Hematopoietic multipotent progenitor cell treated with erythropoietin and hydrocortisone succinate and interleukin-3 and kit ligand, for 4 days (in vitro differentiated cells): ENCODE measurements at regions not wholly inside any gene's neighbourhood (a gene's known extent, or its start where the extent isn't known, plus 50 kb on each side); places are given as distances from the start of the nearest gene placed in this dataset.

Experiments
- DNase-seq: peaks from one replicate; pipeline ENCODE4 v3.0.0-alpha.2; 2015

DNA sequence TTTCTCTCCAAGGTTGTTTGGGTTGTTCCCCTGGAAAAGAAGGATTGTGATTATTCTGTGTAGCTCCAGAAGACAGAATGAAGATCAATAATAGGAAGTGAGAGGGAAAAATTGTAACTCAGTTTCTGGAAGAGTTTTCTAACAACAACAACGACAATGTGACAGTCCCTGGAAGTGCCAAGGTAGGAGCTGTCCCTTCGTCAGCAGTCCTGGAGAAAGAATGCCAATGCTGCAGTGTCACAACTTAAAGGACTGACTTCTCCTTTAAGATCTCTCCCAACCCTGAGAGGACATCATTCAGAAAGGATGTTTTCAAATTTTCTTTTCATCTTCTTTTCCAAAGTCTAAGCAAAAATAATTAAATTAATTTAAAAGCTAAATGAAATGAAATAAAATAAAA lies 136.4 kb upstream of the GAP43 start:
- no peak for DNase-seq

DNA sequence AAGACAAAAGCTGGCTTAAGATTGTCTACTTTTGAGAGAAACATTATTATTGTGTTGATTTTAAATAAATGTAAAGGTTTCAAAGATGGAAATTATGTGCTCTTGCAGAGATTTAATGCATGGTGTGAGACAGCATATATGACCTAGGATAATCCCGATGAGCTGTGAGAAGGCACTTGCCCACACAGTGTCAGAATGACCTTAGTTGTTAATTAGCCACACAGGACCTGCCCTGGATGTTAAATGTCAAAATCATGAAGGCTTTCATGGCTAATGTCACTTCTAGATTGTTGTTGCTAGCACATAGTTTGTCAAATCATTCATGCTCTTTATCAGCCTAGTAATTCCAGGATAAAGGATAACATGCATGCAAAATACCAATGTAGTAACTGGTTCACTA lies 135.3 kb upstream of the GAP43 start:
- DNase-seq: no peak

DNA sequence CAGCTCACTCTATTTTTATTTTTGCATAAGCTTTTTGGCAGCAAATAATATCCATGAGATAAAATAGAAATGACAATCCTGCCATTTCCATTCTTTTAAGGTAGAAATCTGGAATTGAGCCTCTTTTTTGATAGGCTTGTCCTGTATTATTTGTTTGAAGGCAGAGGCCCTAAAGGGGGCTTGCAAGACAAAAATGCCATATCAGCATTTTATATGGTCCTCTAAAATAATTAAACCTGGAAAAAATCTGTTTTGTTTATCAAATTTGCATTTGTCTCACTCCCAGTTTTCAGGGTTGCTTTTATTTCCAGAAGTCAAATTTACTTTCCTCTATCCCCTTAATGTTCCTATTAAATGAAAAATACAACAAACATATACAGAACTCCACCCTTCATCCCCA lies 134.9 kb upstream of the GAP43 start:
- DNase-seq: no peak

DNA sequence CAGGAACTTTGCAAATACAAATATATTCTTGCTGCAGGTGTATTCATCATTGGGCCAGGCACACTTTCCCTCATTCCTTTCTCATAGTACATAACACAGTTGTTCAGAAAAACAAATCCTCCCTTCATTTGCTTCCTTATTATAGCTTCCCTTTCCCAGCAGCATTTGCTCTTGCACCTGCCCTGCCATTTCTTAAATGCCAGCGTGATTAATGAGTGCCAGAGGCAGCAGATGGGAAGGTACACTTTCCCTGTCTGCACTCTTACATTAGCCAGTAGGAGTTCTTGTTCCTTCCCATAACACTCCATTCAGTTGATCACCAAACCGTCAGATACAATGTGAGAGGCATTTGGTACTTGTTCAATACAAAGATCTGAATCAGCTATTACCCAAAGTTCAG lies 128.5 kb upstream of the GAP43 start:
- no peak for DNase-seq

DNA sequence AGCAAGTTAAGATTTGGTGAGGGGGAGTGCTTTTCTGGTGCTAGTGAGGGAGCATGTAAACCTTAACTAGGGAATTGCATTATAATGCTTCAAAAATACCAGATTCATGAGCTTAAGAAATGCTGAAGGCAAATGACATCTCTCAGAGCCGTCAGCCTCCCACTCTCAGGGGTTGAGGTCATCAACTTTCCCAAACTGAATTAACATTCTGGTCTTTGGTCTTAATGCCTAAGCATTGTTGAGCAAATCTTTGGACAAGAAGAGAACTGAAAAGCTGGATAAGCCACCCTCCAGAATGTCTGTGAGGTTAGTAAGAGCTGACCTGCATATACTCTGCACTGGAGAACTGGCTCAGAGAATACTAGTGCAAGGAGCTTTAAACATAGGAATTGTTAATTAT lies 124.9 kb upstream of the GAP43 start:
- DNase-seq: no peak

DNA sequence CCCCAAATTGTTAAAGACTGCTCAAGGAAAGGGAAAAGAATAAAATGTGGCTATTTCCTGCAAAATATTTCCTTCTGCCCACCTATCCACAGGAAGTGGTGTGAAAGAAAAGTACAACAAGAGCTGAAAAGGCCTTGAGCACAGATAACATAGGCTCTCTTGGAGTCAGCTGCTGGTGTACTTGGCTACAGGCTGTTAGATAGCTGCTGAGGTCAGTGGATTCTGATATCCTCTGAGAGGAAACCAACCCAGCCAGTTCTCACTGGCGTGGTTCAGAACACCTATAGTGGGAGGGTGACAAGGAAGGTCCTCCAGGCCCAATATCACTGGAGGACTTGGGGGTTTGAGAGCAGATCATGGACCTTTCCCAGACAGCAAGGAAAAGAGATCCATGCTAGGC lies 124.4 kb upstream of the GAP43 start:
- no peak for DNase-seq

DNA sequence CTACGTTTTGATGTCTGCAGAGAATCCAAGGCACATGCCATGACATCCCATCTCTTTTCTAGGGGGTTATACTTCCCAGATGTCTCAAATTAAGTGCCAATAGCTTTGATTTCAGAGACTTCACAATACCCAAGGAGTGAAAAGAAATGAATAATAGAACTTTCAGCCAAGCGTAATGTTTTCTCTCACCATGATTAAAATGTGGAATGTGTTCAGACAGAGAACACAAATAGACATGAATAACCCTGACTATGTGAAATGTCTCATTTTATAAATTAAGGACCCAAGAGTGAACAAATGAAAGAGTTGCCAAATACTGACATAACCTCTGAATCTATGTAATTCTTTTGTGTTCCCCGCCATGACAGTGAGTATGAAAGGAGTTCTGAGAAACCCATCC lies 123.6 kb upstream of the GAP43 start:
- no peak for DNase-seq

DNA sequence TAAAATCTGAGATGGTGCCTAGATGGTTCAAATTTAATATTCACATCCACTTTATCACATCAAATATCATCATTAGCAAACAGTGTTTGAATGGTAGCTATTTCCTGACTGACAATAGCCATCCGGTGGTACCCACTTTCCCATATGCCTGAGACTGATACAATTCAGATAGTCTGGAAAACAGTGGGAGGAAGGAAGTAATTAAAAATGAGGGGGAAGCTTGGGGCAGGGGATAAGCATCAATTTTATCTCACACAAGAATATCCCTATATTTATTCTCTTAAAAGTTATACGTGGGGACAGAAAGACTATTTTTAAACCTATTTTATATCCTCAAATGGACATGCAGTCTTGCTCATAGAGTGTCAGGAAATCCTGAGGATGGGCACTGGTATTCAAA lies 122.5 kb upstream of the GAP43 start:
- no peak for DNase-seq

DNA sequence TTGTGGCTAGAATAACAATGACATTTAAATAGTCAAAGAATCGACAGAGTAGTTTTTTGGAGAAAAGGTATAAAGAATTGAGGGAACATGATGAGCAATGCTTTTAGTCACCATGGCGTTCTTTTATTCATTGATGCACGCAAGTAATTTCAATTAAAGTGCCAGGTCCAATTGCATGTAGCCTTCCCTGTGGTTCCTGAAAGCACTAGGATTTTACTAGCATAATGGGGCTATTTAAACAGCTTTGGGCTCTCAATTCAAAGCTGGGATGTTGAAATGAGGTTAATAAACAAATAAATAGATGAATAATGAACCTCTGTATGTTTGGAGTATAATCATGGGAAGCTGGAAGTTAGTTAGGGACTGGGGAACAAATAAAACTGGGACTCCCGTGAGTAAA lies 121.2 kb upstream of the GAP43 start:
- DNase-seq: no peak

DNA sequence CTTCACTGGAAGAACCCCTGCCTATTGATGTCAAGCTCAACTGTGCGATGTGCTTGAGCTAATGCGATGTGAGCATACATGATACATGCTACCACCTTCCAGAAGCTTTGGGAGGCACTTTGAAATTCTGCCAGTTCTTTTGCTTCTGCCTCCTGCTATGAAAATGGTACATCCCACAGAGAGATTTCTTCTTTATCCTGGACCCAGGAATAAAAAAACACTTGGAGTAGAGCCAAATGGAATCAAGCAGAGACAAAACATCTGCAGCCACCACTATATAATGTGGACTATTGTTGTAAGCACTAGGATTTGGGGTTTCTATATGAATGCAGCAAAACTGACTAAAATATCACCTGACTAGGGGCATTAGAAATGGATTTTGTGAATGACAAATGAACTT lies 119.9 kb upstream of the GAP43 start:
- no peak for DNase-seq

DNA sequence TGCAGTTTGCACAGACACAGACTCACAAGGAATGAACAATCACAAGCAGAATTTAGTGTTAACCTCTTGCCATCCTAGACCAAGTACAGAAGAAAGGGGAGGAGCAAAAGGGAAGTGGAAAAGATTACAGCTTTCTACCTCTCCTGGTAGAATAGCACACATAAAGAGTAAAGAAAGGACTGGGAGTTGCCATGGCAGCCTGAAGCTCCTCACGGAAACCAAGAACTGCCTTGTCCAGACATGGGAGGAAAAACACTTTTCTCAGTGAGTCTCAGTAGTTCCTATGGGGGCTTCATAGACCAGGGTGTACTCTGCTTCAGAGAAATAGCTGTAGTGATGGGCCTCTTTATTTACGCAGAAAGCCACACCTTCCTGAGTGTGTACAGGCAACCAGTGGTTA lies 114.7 kb upstream of the GAP43 start:
- no peak for DNase-seq

DNA sequence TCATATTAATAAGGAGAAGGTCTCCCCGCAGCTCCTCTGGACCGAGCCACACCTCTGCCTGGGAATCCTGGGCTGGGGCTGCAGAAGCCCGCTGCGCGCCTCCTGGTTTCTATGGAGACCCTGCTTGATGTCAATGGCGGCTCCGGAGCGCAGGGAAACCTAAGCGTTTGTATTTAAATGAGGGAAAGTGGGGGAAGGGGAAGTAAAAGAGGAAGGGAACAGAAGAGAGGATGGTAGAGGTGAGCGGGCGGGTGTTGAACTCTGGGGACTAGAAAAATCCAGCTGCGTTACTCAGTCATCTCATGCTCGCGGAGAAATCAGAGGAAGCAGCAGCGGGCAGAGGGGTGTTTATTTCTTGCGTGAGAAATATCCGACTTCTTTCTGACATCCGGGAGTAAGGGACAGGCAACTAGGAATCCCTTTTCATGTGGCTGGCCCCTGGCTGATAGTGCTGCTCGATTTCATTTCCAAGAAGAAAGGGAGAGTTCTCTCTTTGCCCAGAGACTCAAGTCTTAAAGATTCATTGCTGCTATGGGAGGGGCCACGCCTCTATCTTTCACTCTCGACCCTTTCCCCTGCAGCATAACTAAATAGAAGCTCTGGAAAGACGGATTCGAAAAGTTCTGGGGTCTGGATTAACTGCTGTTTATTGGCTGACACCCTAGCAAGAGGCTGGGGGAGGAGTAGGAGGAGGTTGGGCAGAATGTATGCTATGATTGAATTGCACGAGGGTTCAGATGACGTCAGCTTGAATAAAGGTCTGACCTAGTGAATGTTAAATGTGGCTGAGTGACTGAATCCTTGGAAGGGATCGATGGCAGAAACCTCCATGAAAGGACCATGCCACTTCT lies 110.5 kb upstream of the GAP43 start:
- peak; percentile 42 for DNase-seq

DNA sequence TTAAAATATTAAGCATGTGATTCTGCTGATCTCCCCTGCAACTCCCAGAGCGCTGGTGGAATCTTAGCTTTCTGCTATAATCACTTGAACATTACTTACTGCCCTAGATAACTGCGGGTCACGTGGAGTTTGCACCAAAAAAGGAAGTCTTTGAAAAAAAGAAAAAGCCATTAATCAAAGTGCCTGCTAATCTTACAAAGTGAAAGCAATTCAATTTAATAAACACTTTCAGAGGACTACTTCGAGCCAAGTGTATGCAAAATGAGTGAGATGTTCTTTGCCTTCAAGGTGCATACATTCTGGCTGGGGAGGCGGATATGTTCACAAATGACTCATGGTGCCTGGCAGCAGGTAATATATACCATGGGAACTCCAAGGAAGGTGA lies 109.9 kb upstream of the GAP43 start:
- DNase-seq: peak; percentile 78

DNA sequence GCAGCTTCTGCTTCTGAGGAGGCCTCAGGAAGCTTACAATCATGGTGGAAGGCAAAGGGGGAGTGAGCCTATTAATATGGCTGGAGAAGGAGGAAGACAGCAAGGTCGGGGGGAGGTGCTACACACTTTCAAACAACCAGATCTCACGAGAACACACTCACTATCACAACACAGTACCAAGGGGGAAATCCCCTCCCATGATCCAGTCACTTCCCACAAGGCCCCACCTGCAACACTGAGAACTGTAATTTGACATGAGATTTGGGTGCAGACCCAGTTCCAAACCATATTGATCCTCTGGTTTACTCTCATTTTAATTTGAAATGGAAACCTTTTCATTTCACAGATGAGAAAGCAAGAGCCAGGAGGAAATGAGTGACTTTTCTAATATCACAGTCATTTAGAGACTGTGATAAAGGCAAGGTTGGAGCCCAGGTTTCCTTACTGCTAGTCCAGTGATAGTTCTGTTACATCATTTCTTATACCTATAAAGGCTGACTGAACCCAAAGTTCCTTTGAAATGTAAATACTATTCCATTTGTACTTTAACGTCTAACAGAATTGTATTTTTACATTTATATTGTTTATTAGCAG lies 105.8 kb upstream of the GAP43 start:
- no peak for DNase-seq

DNA sequence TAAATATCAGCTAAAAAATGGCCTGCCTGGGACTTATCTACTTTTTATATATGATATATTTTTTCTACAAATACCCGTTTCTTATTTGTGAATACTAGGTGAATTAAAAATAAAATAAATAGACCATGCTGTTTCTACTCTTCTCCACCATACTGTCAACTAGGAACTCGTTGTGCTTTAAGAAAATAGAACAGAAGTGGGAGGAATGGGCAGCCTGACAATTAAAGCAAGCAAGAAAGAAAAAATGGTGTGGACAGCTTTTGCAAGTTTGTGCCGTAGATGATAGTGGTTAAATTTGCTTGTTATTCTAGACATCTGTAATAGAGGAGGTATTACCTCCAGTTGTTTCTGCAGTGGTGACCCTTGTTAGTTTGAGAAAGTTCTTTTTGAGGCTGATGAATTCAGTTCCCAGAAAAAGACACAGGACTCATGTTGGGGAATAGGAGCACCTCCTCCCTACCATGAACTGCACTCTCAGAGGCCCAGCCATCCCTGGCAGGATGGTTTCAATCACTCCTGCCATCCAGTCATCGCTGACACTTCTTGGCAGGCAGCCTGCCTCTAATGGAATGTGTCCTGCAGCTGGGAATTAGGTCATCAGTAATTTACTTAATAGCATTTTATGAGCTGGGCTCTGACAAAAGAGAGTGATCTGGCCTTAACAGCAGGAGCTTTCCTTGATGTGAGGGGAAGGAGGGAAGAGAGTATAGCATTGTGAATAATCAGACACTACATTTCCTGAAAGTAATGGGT lies 105.0 kb upstream of the GAP43 start:
- no peak for DNase-seq

DNA sequence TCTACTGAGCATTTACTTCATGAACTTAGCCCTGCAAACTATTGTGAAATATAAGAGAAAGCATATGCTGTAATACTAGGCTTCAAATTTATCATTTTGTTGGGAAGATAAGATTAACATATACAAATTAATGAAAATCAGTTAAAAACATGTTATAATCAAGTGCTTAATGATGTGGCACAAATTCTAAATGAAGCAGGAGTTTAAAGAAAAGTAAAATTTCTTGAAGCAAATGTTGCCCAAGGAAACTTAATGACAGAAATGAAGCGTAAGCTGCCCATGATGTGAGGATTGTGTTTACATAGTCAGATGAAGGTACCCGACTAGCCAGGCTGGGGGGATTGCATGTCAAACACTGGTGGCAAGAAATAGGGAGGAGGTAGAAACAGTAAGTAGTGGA lies 103.1 kb upstream of the GAP43 start:
- DNase-seq: no peak

DNA sequence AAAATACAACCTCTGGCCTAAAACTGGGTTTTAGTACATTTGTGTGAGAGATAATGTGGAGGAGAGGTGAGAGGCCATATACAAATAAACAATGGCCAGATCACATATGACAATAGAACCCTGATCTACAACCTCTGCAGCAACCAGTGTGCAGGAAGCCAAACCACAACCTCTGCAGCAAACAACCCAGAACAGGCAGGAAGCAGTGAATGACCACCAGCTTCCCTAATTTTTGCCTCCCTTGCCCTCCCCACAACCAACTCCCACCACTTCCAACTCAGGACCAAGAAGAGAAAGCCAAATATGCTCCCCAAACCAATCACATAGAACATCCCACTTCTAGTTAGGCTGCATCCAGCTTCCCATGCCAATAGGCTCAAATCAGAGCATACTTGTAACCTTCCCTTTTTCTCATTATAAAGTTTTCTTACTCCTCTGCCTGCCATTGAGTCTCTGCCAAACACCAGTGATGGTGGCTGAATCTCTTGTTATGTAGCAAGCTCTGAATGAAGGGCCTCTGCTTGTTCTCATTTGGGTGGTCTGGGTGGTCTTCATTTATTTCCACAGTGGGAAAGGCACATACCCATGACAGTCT lies 102.6 kb upstream of the GAP43 start:
- peak; percentile 5 for DNase-seq

DNA sequence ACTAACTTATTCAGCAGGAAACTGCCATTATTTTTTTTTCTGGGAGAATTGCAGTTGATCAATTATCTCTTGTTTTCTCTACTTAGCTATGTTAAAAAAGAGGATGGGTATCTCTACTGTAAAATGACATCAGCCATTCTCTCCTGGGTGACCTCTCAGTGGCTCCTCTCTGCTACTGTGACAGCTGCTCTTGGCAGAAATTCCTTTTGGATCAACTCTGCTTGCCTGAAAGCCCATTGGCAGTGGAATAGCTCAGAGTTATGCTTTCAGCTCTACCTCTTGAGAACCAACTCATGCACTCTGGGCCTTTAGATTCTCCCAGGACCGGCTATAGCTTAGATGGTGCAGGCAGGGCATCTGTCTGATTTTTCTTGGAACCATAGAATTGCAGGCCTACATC lies 99.9 kb upstream of the GAP43 start:
- no peak for DNase-seq

DNA sequence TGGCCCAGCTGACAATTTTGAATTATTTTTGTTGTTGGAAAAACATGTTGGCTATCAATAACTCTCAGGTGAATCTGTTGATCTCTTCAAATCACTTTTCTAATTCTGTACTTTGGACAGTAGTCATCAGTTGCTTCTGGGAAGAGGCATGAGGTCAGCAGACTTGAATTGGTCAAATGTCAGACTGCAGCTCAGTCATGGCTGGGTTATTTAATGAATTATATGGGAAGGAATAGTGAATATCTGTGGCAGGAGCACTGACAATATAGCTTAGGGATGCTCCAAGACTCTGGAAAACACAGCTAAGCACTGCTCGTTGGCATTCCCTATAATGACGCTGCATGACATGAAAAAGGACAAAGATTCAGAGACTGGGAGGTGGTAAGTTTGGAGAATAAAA lies 98.8 kb upstream of the GAP43 start:
- DNase-seq: no peak

DNA sequence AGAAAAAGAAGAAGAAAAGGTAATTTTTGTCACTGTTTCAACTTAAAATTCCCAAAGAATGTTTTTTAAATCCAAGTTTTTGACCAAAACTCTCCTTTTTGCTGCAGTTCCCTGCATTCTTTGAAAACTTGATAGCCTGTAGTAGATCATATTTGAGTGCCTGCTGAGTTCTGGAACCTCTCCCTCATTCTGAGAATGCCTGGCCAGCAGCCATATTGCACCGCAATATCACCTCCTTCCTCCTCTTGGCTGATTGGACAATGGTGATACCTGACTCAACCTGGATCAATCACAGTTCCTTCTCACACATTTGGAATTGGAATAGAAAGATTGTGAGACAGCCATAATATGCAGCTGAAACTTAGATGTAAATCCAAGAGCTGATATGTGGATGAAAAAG lies 97.6 kb upstream of the GAP43 start:
- DNase-seq: no peak

DNA sequence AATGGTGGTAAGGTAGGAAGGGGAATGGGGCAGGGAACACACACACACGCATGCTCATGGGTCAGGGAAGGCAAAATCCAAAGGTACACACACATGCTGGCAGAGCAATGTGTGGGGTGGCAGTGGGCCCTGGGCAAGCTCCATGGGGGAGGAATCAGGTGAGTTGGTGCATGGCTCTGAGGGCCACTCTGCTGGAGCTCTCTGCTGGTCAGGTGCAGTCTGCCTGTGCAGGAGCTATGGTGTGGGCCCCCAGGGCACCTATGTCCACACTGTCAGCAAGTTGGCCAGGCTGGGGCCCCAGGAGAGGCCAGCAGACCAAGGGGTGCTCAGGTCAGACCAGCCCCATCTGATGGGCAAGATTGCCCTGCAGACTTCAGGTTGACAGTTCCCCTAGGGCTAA lies 90.1 kb upstream of the GAP43 start:
- DNase-seq: no peak

DNA sequence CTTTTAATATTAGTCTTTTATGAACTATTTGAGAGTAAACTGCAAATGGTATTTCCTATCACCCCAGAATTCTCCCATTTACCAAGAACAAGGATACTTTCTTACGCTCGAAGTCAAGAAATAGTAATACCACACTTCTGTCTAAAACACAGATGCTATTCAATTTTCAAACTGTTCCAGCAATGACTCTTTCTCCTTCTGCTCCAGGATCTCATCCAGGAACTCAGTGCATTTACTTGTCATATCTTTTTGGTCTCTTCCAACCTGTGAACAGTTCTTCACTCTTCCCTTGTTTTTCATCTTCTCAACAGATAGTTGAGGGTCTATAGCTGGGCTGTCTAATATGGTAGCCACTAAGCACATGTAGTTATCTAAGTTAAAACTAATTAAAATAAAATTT lies 87.1 kb upstream of the GAP43 start:
- DNase-seq: no peak

DNA sequence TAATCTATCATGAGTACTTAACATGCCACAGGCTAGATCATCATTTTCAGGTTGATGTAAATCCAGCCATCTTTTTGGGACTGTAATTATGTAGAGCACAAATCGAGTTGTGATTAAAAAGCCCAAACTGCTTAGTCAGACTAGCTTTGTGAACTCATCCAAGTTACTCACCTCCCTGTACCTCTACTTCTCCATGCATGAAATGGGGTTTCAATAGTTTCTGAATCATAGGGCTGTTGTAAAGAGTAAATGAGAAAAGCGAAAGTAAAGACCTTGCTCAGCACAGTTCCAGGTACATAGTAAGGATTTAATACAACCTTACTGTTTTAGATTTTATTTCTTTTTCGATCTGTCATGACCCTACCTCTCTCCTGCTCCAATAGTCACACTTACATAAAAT lies 85.6 kb upstream of the GAP43 start:
- DNase-seq: no peak

DNA sequence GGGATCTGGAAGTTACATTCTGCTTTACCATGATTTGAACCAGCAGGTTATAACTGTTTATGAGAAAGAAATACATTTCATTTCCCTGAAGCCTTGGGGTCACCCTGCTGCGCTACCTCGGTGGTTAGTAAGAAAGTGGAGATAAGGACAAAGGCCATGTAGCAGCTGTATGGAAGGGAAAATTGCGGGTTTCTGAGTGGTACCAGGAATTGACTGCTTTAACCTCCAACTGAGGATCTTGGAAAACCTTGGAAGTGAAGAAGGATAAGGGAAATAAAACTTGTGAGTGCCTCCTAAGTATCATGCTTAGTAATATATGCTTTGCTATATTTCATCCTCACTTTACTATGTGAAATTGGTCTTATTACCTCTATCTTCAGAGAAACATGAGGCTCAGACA lies 76.1 kb upstream of the GAP43 start:
- no peak for DNase-seq
